HepG2 (cell line): ENCODE measurements at regions not wholly inside any gene's neighbourhood (a gene's known extent, or its start where the extent isn't known, plus 50 kb on each side); places are given as distances from the start of the nearest gene placed in this dataset.

Experiments used
- ATAC-seq: fragments of 200-7000 bp; cut with Tn5 transposase; 3 replicates; pipeline ENCODE4 v1.9.1; 2020; ENCODE audit warnings: mild to moderate bottlenecking, moderate library complexity
- BruUV-seq: library from RNA; stranded (reverse); fragments of 400-500 nt; replicated peaks from 2 replicates; lab custom pipeline; 2021; lab: Mats Ljungman, UMichigan
- CTCF ChIA-PET: fragments of 300-600 bp; formaldehyde crosslinking; extraction: SDS; loops from one replicate; lab custom pipeline; 2021; ENCODE audit warnings: low total read pairs, inconsistent platforms, low intra/inter-chr PET ratio; lab: Yijun Ruan, JAX
- POLR2A ChIA-PET: fragments of 350-600 bp; sonication (Branson Sonifier 250); formaldehyde crosslinking; loops from one replicate; lab custom pipeline; 2020; ENCODE audit warnings: antibody characterized with exemption, inconsistent platforms; lab: Yijun Ruan, JAX
- DNase-seq: peaks from one replicate; pipeline ENCODE4 v3.0.0-alpha.2; 2015; ENCODE audit warnings: low spot score
- FAIRE-seq: peaks from 3 replicates; lab custom pipeline; 2011; peaks lifted over from hg19 to GRCh38; lab: Jason Lieb, UNC
- H2AFZ ChIP-seq: one replicate; pipeline ENCODE4 v1.6.1; 2011; ENCODE audit warnings: low read length, inconsistent platforms
- H3K27ac ChIP-seq: fragments of 300-600 bp; 3 replicates; pipeline ENCODE4 v1.8.0; 2011; ENCODE audit warnings: mixed run types, mild to moderate bottlenecking, mixed read lengths, low read length, inconsistent platforms; ENCODE audit not compliant: insufficient read depth; ENCODE audit errors: extremely low read length
- H3K27me3 ChIP-seq, 2 experiments: fragments of 200-600 bp in 1 of 2; 2 replicates in 1 of 2; 3 replicates in 1 of 2; pipeline versions ENCODE4 v1.6.0 to v1.8.0; 2011; ENCODE audit warnings: low read length in 2 of 2, mild to moderate bottlenecking in 2 of 2, moderate library complexity in 2 of 2, inconsistent platforms in 1 of 2; ENCODE audit not compliant: insufficient read depth in 2 of 2, control insufficient read depth in 1 of 2
- H3K36me3 ChIP-seq, 2 experiments: fragments of 200-600 bp in 1 of 2; replicated peaks in 1 of 2; 2 replicates in 1 of 2; 3 replicates in 1 of 2; pipeline versions ENCODE4 v1.5.1 to v1.8.0; 2011; ENCODE audit warnings: low read length in 2 of 2, inconsistent platforms in 1 of 2; ENCODE audit not compliant: insufficient read depth in 2 of 2, control insufficient read depth in 1 of 2
- H3K4me1 ChIP-seq: 2 replicates; pipeline ENCODE4 v1.5.1; 2012; ENCODE audit warnings: low read length, inconsistent platforms; ENCODE audit not compliant: insufficient read depth
- H3K4me2 ChIP-seq: 2 replicates; pipeline ENCODE4 v1.6.0; 2011; ENCODE audit warnings: low read depth, low read length, inconsistent platforms
- H3K4me3 ChIP-seq, 3 experiments: fragments of 200-600 bp in 1 of 3; sonication (generic), shearing (Covaris generic) in 1 of 3; replicated peaks in 1 of 3; 2 replicates each; pipeline ENCODE4 v1.5.1; 2011 to 2016; ENCODE audit warnings: low read length in 3 of 3, inconsistent platforms in 2 of 3, low read depth in 2 of 3, mild to moderate bottlenecking in 2 of 3, control low read depth in 1 of 3, mixed read lengths in 1 of 3; ENCODE audit not compliant: insufficient read depth in 1 of 3
- H3K79me2 ChIP-seq: one replicate; pipeline ENCODE4 v1.6.1; 2011; ENCODE audit warnings: low read length, inconsistent platforms; ENCODE audit not compliant: insufficient read depth
- H3K9ac ChIP-seq: 2 replicates; pipeline ENCODE4 v1.6.0; 2011; ENCODE audit warnings: mild to moderate bottlenecking, low read depth, low read length, inconsistent platforms; ENCODE audit not compliant: insufficient read depth
- H3K9me3 ChIP-seq: 2 replicates; pipeline ENCODE4 v1.5.1; 2012; ENCODE audit warnings: mild to moderate bottlenecking, low read length
- H4K20me1 ChIP-seq: 2 replicates; pipeline ENCODE4 v1.6.0; 2011; ENCODE audit warnings: inconsistent platforms, mild to moderate bottlenecking, low read length, moderate library complexity; ENCODE audit not compliant: insufficient read depth
- CEBPB ChIP-seq: IDR thresholded peaks from 2 replicates; pipeline ENCODE4 v1.6.1; 2011; ENCODE audit warnings: low read depth, low read length, improper control_type of control experiment, borderline replicate concordance
- GZF1 ChIP-seq: sonication (generic); formaldehyde crosslinking; IDR thresholded peaks from 2 replicates; pipeline ENCODE4 v1.5.1; 2020; ENCODE audit warnings: mild to moderate bottlenecking, missing genetic modification reagents
- IRX3 ChIP-seq: sonication (generic); formaldehyde crosslinking; IDR thresholded peaks from 2 replicates; pipeline ENCODE4 v1.8.1; 2023; ENCODE audit warnings: mild to moderate bottlenecking, low read depth, missing genetic modification reagents, borderline replicate concordance
- NR2F1 ChIP-seq, 2 experiments: fragments of 450-650 bp in 1 of 2; formaldehyde crosslinking in 1 of 2; IDR thresholded peaks; 2 replicates each; pipeline versions ENCODE4 v1.5.0 to v1.6.1; 2016 to 2020; ENCODE audit warnings: mild to moderate bottlenecking in 1 of 2, missing compliant biosample characterization in 1 of 2, missing genetic modification reagents in 1 of 2, moderate library complexity in 1 of 2
- SSRP1 ChIP-seq: IDR thresholded peaks from 2 replicates; pipeline ENCODE4 v1.6.1; 2016; ENCODE audit warnings: control low read depth
- ZNF224 ChIP-seq: sonication (generic); formaldehyde crosslinking; IDR thresholded peaks from 2 replicates; pipeline ENCODE4 v1.5.0; 2020; ENCODE audit warnings: mild to moderate bottlenecking, missing genetic modification reagents
- ZNF263 ChIP-seq: sonication (generic); formaldehyde crosslinking; IDR thresholded peaks from 2 replicates; pipeline ENCODE4 v1.4.0; 2020; ENCODE audit warnings: missing genetic modification reagents
- WGBS: methylation state at CpG from one replicate; pipeline ENCODE4 v1.1.6; 2017; ENCODE audit warnings: low lambda C conversion rate; 5-methylcytosine and 5-hydroxymethylcytosine counted together
- in situ Hi-C: cut with HindIII; loops from 2 replicates; pipeline ENCODE4 v1.10.0; 2017; ENCODE audit warnings: low pct_unique_long_range_greater_than_20kb; ENCODE audit not compliant: extremely low pct_ligation_motif_present
- intact Hi-C: fragments of 100-400 bp; cut with micrococcal nuclease; formaldehyde crosslinking; loops from one replicate; pipeline ENCODE4 v1.10.0; 2022; ENCODE audit not compliant: unreplicated experiment
- TF ChIP-seq, protein P1 (sequence below): sonication (generic); formaldehyde crosslinking; IDR thresholded peaks from 2 replicates; pipeline ENCODE4 v1.8.1; 2022; ENCODE audit warnings: mild to moderate bottlenecking, missing genetic modification reagents
- TF ChIP-seq, protein P2 (sequence below): sonication (generic); formaldehyde crosslinking; IDR thresholded peaks from 2 replicates; pipeline ENCODE4 v1.5.1; 2020; ENCODE audit warnings: mild to moderate bottlenecking, moderate library complexity, missing genetic modification reagents

DNA sequence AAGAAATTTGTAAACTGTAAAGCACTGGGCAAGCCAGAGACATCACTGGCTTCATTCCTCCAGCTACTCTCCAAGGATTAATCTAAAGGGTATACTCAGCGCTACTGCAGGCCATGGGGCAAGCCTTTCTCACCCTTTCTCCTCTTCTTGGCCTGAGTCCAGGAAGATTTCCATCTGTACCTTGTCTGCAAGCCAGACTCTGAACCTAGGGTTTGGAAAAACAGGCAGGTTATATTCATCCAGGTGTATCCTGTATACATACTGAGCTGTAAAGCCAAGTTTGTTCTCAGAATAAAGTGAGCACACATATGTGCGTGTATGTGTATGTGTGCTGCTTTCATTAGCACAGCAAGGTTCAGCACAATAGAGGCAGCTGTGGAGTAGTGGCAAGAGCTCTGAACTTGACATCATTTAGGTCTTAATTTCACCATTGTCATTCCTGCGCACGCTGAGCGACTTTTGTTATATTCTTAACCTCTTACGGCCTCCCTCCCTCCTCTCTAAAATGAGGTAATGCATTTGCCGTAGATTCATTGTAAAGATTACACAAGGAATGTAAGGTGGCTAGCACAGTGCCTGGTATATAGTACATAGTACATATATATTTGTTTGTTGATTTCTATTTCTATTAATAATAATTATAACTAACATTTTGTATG, 128.1 kb upstream of the JUN start:
- 87% methylated on average over 7 of the region's 7 CpGs for WGBS

More for the DNA sequence above, 128.1 kb upstream of the JUN start:
- CTCF ChIA-PET: no interaction called here
- in situ Hi-C loops (no loop called here), intact Hi-C loops (no loop called here)
- ATAC-seq: no peak
- H3K36me3 ChIP-seq: no peaks in the 10 kb centered on the region
- TF ChIP-seq GZF1 (CRISPR knock-in tag) (no peak), CEBPB (no peak), SSRP1 (no peak), ZNF224 (CRISPR knock-in tag) (no peak), ZNF263 (CRISPR knock-in tag) (no peak), IRX3 (CRISPR knock-in tag) (no peak), NR2F1 (CRISPR knock-in tag; IDR thresholded peaks at IDR 0.05) (no peak)
- TF ChIP-seq, protein P1, sequence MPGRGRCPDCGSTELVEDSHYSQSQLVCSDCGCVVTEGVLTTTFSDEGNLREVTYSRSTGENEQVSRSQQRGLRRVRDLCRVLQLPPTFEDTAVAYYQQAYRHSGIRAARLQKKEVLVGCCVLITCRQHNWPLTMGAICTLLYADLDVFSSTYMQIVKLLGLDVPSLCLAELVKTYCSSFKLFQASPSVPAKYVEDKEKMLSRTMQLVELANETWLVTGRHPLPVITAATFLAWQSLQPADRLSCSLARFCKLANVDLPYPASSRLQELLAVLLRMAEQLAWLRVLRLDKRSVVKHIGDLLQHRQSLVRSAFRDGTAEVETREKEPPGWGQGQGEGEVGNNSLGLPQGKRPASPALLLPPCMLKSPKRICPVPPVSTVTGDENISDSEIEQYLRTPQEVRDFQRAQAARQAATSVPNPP (CRISPR knock-in tag): no peak
- TF ChIP-seq, protein P2, sequence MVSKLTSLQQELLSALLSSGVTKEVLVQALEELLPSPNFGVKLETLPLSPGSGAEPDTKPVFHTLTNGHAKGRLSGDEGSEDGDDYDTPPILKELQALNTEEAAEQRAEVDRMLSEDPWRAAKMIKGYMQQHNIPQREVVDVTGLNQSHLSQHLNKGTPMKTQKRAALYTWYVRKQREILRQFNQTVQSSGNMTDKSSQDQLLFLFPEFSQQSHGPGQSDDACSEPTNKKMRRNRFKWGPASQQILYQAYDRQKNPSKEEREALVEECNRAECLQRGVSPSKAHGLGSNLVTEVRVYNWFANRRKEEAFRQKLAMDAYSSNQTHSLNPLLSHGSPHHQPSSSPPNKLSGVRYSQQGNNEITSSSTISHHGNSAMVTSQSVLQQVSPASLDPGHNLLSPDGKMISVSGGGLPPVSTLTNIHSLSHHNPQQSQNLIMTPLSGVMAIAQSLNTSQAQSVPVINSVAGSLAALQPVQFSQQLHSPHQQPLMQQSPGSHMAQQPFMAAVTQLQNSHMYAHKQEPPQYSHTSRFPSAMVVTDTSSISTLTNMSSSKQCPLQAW (CRISPR knock-in tag): no peak
- H3K79me2 ChIP-seq: no peaks in the 10 kb centered on the region
- H3K27me3 ChIP-seq: no peaks in the 10 kb centered on the region; a peak in 1 of 5 replicates
- no peak overlapping the region for H3K4me2 ChIP-seq
- no TSS peak for BruUV-seq
- H3K4me3 ChIP-seq: no peak overlapping the region
- DNase-seq: no peak
- POLR2A ChIA-PET: interaction anchor here (1.0 kb wide), 1 partner anchor 9 kb away, joined by 3 read pairs; no protein-coding TSS in a partner anchor
- H3K27ac ChIP-seq: no peak overlapping the region
- H3K9ac ChIP-seq: no peak overlapping the region
- peaks cover 10% of the 10 kb centered on the region for H3K9me3 ChIP-seq
- no peak overlapping the region for H2AFZ ChIP-seq
- no peaks in the 10 kb centered on the region for H4K20me1 ChIP-seq
- FAIRE-seq: no peak
- peaks cover 4% of the 10 kb centered on the region; the same call in 1 of the 2 replicates for H3K4me1 ChIP-seq
